Stimulated activated CD8-positive, alpha-beta memory T cell treated with anti-CD3 and anti-CD28 coated beads, Interleukin-7, amount 100 ng/mL, for 4 hours (primary cell): ENCODE measurements at regions not wholly inside any gene's neighbourhood (a gene's known extent, or its start where the extent isn't known, plus 50 kb on each side); places are given as distances from the start of the nearest gene placed in this dataset.

Experiments
- DNase-seq, 2 donors: peaks; one replicate each; pipeline ENCODE4 v3.0.0-alpha.2; 2020; ENCODE audit warnings: low read depth in 2 of 2

DNA sequence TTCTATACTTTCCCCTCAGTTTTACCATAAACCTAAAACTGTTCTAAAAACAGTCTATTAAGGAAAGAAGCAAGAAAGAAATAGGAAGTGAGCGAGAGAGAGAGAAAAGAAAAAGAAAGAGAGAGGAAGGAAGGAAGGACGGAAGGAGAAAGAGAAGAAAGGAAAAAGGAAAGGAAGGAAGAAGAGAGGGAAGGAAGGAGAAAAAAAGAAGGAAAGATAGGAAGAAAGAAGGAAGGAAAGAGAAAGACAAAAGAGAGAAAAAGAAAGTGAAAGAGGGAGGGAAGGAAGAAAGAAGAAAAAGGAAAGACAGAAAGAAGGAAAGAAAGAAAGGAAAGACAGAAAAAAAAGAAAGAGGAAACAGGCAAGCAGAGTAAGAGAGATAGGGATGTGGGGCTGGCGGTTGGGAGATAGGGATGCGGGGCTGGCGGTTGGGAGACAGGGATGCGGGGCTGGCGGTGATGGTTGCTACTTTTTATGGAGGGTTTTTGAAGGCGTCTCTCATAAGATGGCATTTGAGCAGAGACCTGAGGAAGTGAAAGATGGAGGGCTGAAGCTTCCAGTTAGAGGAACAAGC, 70.4 kb upstream of the IRF2BP2 start:
- no peak for DNase-seq

DNA sequence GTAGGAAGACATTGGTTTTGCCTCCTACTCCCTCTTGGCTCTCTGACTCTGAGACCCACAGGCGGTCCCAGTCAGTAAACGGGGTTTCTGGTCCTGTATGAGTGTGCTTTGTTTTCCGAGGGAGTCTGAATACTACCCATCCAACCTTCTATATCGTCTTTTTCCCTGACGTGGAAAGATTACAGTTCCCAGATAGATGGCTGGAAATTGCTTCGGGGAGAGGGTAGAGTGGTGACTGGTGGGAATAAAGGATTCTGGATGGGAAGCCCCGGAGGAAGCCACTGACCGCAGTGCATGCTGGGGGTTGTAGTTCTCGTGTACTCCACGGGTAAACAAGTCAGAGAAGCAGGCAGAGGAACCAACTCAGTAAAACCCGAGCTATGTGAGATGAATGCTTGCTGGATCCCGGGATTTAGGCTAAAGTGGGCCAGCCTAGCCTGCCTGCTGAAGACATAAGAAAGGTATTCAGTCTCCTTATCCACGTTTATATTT, 66.2 kb upstream of the IRF2BP2 start:
- DNase-seq: peak; percentile 29 to 31

DNA sequence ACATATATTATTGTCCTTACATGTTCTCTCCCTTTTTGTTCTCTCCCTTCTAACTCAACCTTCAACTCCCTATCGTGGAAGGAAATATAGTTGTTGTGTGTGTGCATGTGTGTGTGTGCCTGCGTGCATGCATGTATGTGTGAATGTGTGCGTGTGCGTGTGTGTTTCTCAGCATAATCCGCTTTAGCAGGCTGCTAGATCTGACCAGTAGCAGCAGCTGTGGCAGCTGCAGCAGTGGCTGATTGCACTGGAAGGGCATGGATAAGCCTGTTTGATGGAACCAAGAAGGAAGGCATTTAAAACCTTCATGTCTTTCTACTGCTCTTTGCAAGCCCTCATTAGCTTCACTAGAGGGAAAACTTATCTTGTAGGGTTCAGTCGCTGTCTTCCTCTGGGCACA, 65.6 kb upstream of the IRF2BP2 start:
- DNase-seq: no peak

DNA sequence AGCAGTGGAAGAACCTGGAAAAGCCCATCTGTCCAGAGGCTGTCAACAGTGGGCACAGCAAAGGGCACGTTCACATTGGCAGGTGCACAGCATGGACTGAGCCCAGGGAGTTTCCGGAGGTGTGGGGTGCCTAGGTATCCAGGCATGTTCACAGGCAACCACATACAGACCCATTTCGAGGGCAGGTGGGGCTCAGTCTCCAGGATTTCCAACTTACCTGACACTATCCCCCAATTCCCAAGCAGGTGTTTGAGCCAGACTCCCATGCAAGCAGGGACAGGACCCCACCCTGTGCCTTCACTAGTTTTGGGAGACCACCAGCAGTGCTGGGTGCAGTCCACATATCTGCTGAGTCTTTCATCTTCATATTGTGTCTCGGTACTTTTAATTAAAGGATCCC, 65.0 kb upstream of the IRF2BP2 start:
- no peak for DNase-seq

DNA sequence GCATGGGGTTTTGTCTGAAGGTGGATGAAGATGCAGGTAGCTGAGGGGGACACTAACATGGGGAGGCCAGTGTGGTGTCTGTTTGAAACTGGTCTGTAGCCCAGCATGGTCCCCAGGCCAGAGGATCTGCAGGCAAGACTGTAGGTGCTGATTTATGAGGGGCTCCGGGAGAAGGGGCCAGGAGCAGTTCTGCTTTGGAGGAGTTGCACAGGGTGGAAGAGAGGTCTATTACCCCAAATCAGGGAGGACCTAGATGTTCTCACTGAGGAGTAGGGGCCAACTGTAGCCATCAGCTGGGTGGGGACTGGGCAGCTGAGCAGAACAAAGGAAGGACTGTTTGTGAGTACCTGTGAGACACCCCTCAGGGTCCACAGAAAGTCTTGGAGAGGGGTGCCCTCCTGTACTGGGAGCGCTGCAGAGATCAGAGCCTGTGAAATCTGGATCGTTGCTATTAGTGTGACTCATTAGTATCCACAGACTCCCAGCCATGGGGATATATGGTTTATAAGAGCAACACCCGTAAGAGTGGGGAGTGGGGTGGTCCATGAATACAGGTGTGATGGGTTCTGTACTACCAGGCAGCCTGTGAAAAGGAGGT, 64.3 kb upstream of the IRF2BP2 start:
- DNase-seq: no peak

DNA sequence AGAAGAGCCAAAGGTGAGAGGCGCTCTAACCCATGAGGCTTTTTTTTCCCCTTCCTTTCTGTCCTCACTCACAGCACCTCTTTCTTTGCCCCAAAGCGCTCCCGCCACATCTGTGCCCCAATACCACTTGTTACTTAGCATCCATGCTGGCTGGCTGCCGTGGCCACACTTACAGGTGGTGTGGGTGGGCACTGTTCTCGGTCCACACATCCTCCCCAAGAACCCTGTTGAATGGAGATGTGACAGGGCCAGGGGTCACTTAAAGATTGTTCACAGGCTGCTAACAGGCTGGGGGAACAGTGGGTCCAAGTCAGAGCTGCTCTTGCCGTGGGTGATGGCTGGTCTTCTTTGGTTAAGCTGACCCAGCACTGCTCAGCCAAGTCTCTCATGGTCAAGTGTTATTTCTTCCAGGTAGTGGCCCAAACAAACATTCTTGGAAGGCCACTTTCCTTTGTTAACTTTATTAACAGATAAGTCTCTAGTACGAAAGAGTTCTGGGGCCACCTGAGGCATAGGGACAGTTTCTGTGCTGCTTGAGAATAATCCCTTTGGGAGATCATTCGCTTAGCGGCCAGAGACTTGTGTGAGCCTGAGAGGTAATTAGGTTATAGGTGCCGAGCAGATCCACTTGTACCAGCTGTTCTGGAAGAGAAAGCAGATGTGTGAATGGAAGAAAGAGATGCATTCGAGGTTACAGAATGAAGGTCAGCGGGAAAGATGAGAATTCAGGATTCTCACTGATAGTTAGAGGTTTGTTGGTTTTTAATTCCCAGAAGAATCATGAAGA, 62.6 kb upstream of the IRF2BP2 start:
- DNase-seq: no peak

DNA sequence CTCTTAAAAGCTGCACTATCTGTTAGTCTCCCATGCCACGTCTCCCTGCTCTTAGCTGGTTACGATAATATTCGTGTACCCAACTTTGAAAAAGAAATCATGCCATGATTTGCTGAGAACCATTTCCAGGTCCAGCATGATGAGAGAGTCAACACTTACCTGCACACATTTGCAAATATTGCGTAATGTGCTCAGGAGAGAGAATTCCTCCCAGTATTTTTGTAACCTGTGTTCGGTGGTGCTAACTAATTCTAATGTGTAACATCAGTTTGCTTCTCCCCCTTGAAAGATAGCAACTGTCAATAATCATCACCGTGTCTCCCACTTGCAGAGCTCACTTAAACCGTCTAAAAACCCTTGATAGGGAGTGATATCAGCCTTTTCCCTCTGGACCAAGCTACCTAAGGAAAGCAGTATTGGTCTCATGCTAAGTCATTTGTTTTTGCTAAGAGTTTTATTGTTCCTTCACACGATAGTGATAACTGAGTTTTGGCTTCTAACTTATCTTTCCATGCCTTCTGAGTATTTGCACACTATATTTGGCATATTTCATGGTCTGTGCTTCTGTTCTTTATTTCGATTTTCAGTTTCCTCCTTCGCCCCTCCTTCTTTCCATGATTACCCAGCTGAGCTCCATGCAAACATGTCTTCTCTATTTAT, 61.1 kb upstream of the IRF2BP2 start:
- DNase-seq: no peak

DNA sequence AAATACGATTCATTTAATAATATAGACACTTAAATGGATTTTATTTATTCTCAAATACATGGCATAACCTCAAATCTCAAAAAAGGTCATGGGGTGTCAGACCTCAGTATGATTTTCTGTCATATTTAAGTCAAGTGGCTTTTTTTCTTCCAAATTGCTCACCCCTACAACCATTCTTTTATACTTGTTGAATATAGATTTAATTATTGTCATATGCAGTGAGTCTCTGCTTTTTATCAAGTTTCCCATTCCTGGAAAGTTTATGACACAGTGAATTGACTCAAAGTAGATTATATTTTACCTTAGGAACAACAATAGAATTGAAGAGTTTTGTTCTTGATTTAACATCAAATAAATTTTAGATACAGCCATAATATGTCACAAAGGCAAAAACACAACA, 59.5 kb upstream of the IRF2BP2 start:
- DNase-seq: no peak

DNA sequence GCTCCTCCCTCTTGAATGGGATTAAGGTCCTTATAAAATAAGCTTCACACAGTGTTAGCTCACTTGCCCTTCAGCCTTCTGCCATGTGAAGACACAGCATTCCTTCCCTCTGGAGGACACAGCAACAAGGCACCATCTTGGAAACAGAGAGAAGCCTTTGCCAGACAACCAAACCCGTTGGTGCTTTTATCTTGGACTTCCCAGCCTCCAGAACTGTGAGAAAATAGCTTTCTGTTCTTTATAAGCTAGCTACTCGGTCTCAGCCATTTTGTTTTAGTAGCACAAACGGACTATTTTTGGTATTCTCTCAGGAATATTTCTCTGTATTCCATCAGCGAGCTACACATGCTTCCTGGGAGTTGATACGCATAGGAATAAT, 58.6 kb upstream of the IRF2BP2 start:
- no peak for DNase-seq

DNA sequence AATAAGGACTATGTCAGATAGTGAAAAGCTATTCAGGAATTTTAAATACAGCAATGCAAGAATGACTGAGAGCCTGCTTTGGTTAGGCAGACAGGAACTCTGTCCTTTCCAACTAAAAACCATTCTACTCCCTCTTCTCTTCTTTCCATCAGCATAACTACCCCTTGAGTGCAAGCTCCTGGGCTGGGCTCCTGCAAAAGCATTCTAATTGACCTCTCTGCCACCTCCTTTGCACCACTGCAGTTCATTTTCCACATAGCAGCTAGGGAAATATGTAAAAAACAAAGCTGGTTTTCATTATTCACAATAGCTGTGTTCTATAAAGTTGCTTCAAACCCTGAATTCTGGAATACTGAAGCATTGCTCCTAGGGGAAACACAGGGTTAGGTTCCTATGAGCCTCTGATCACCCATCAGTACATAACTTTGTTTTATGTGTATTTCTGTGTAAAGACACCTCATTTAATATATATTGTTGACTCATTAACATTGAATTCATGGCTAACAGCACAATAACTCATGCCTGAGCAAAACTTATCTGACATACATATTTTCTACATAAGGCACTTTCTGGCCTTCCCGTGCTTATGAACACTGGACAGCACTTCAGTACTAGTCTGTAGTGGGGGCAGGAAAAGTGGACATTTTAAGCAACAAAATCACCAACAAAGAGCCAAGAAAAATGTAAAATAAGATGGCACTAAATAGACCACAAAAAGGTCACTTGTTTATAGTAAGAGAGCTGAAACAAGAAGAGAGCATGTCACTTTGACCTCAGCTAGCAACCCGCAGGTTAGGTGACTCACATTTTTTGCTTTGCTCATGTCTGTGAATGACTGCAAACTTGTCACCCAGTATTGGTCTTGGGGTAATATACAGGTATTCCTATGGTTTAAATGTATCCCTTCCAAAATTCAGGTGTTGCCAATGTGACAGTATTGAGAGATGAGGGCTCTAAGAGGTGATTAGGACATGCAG, 57.9 kb upstream of the IRF2BP2 start:
- no peak for DNase-seq

DNA sequence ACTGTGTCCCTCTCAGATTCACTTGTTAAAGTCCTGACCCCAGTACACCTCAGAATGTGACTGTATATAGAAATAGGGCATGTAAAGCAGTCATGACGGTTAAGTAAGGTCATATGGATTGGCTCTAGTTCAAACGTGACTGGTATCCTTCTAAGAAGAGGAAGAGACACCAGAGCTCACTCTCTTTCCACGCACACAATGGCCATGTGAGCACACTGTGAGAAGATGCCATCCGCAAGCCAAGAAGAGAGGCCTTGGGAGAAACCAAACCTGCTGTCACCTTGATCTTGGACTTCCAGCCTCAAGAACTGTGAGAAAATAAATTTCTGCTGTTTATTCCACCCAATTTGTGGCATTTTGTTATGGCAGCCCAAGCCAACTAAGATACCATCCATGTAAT, 56.8 kb upstream of the IRF2BP2 start:
- DNase-seq: no peak

DNA sequence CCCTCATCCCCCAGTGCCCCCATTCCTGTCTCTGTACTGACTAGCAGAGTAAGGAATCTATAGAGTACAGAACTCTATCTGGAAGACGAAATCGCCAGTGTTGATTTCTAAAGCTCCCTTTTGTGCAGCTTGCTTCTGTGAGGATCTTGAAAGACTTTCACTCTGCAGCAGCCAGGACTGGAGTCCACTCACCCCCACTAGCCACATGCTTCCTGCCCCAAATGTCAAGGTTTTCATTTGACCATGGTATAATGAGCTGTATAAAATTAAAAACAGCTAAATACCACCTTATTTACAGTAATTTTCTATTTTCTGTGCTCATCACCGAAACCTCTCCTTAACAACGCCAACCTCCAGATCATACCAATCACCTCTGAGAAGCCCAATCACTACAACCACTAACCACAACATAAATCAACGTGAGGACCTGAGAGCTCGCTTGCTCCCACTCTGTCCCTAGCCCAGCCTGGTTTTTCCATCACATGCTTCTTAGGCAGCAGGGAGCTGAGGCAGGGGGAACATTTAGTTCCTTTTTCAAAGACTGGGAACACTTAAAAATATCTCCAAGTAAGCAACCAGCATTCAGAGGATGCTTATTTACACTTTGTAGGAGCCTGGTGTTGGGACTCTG, 56.1 kb upstream of the IRF2BP2 start:
- DNase-seq: no peak

DNA sequence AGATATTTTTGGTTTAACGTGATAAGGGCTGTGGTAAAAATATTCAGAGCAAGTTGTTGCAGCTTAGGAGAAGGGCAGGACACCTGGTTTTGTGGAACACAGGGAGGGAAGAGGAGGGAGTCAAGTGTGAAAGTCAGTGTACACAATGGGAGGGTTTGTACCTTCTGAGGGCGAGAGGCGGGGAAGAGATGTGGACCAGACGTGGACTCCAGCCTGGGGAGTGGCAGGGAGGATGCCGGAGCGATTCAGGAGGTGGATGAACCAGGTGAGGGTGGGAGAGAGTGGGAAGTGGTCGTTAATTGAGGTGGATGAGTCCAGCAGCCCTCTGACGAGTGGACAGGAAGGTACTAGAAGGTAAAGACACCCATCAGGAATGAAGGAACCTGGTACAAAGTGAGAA, 52.2 kb upstream of the IRF2BP2 start:
- DNase-seq: no peak

DNA sequence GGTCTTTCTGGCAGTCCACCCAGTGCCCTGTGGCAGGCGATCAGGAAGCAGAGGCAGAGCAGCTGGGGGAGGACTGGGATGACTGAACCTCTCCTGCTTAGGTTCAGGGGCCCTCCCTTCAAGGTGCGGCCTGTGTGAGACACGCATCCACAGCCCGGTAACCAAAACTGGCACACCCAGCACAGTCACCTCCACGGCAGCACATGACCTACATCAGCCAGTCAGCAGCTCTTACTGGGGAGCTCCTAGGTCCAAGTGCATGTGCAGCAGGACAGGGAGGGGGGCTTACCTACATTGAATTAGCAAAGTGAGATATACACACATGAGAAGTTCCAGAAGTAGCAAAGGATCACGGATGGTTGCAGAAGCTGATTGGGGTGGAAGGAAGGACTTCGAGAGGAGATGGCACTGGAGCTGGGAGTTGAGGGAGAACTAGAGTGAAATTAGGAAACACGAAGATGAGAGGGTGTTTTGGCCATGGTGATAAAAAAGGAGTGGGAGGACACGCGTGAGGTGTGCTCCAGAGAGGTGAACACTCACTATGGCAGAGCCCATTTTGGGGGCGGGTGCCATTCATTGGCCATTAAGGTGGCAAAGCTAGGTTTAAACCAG, 51.4 kb upstream of the IRF2BP2 start:
- no peak for DNase-seq

DNA sequence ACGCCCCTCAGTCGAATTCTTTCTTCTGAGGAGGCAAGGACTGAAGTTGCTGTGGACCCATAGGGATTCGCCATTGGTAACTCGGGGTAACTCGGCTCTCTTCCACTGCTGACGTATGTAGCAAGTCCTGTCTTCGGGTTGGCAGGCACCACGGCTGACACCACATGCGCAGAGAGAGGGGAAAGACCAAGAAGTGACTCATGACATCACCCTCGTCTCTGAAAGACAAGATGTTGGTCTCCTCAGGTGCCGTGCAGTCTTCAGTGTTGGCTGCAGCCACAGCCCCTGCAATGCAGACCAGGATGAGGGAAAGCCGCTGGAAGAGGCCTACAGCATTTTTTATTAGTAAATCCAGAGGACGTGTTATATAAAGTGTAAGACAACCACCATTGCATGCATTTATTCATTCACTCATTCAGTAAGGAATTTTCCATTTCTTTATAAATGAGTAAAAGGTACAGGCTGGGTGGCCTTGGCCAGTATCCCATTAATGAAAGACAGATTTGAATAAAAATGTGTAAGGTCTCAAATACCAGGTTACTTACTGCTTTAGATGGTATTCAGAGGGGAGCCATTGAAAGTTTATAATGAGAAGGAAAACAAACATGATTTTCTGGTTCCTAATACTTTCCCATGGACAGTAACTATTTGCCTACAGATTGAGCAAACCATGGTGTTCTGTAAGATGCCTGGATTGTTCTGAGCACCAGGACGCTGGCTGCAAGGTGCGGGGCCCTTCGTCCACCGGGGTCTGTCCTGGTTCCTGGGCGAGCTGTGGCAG, 50.7 kb upstream of the IRF2BP2 start:
- no peak for DNase-seq
